Neuronal stem cell (in vitro differentiated cells): ENCODE measurements at regions not wholly inside any gene's neighbourhood (a gene's known extent, or its start where the extent isn't known, plus 50 kb on each side); places are given as distances from the start of the nearest gene placed in this dataset.
A peak's percentile ranks its signal among the peaks of the same experiment; 100 is the strongest.

Source experiments
- DNase-seq: peaks from one replicate; pipeline ENCODE4 v3.0.0-alpha.2; 2013; ENCODE audit warnings: low spot score
- H2AFZ ChIP-seq: one replicate; pipeline ENCODE4 v1.6.1; 2013; ENCODE audit warnings: mild to moderate bottlenecking, low read length, inconsistent platforms
- H2AK5ac ChIP-seq: 2 replicates; pipeline ENCODE4 v1.6.1; 2013; ENCODE audit warnings: low read depth, mild to moderate bottlenecking, inconsistent platforms, low read length, moderate library complexity, mixed read lengths
- H2BK120ac ChIP-seq: 2 replicates; pipeline ENCODE4 v1.6.1; 2013; ENCODE audit warnings: low read depth, mild to moderate bottlenecking, inconsistent platforms, low read length, moderate library complexity, mixed read lengths
- H2BK12ac ChIP-seq: one replicate; pipeline ENCODE4 v1.6.1; 2013; ENCODE audit warnings: low read length, inconsistent platforms
- H2BK15ac ChIP-seq: 2 replicates; pipeline ENCODE4 v1.6.1; 2013; ENCODE audit warnings: mild to moderate bottlenecking, low read length, inconsistent platforms, mixed read lengths
- H2BK5ac ChIP-seq: one replicate; pipeline ENCODE4 v1.6.1; 2013; ENCODE audit warnings: inconsistent platforms, mild to moderate bottlenecking, low read length, moderate library complexity
- H3K14ac ChIP-seq: one replicate; pipeline ENCODE4 v1.6.1; 2013; ENCODE audit warnings: low read length, inconsistent platforms
- H3K18ac ChIP-seq: 2 replicates; pipeline ENCODE4 v1.6.1; 2013; ENCODE audit warnings: low read length, inconsistent platforms
- H3K23ac ChIP-seq: 2 replicates; pipeline ENCODE4 v1.6.1; 2013; ENCODE audit warnings: low read depth, mild to moderate bottlenecking, mixed read lengths, low read length, inconsistent platforms; ENCODE audit not compliant: poor library complexity
- H3K27ac ChIP-seq: replicated peaks from 3 replicates; pipeline ENCODE4 v1.5.1; 2013; ENCODE audit warnings: low read length, inconsistent platforms
- H3K27me3 ChIP-seq, 3 experiments: 2 replicates each; pipeline ENCODE4 v1.6.1; 2013; ENCODE audit warnings: low read length in 3 of 3, mild to moderate bottlenecking in 2 of 3, inconsistent platforms in 1 of 3, low read depth in 1 of 3, mixed read lengths in 1 of 3, moderate library complexity in 1 of 3; ENCODE audit not compliant: control insufficient read depth in 3 of 3, insufficient read depth in 3 of 3
- H3K36me3 ChIP-seq, 2 donors: replicated peaks in 1 of 2; 2 replicates each; pipeline ENCODE4 v1.6.1; 2013; ENCODE audit warnings: low read length in 2 of 2; ENCODE audit not compliant: control insufficient read depth in 2 of 2, insufficient read depth in 2 of 2
- H3K4ac ChIP-seq: 2 replicates; pipeline ENCODE4 v1.6.1; 2013; ENCODE audit warnings: inconsistent platforms, mild to moderate bottlenecking, low read length, moderate library complexity
- H3K4me1 ChIP-seq, 2 donors: 1 replicate in 1 of 2; 2 replicates in 1 of 2; pipeline ENCODE4 v1.6.1; 2013; ENCODE audit warnings: low read length in 2 of 2, low read depth in 1 of 2; ENCODE audit not compliant: control insufficient read depth in 2 of 2, insufficient read depth in 1 of 2
- H3K4me2 ChIP-seq: one replicate; pipeline ENCODE4 v1.6.1; 2013; ENCODE audit warnings: mild to moderate bottlenecking, low read length, inconsistent platforms; ENCODE audit not compliant: insufficient read depth, poor library complexity, severe bottlenecking
- H3K4me3 ChIP-seq, 2 donors: 2 replicates each; pipeline ENCODE4 v1.5.1; 2013; ENCODE audit warnings: low read length in 2 of 2, mild to moderate bottlenecking in 2 of 2, inconsistent platforms in 1 of 2, moderate library complexity in 1 of 2
- H3K79me1 ChIP-seq: one replicate; pipeline ENCODE4 v1.6.1; 2013; ENCODE audit warnings: low read depth, mild to moderate bottlenecking, inconsistent platforms, low read length, moderate library complexity
- H3K9ac ChIP-seq: one replicate; pipeline ENCODE4 v1.6.1; 2013; ENCODE audit warnings: mild to moderate bottlenecking, low read depth, low read length, inconsistent platforms; ENCODE audit not compliant: poor library complexity
- H3K9me3 ChIP-seq, 2 donors: replicated peaks in 1 of 2; 2 replicates each; pipeline versions ENCODE3 to v1.6.1; 2013; ENCODE audit warnings: low read length in 2 of 2, mild to moderate bottlenecking in 2 of 2, inconsistent platforms in 1 of 2, low read depth in 1 of 2, mixed read lengths in 1 of 2, moderate library complexity in 1 of 2; ENCODE audit not compliant: control insufficient read depth in 2 of 2, insufficient read depth in 1 of 2
- H4K8ac ChIP-seq: one replicate; pipeline ENCODE4 v1.6.1; 2013; ENCODE audit warnings: low read depth, mild to moderate bottlenecking, inconsistent platforms, low read length, moderate library complexity
- H4K91ac ChIP-seq: one replicate; pipeline ENCODE4 v1.6.1; 2013; ENCODE audit warnings: low read length, low read depth, mild to moderate bottlenecking, inconsistent platforms; ENCODE audit not compliant: poor library complexity
- WGBS, 2 donors: extraction: QIAGEN DNeasy Blood & Tissue Kit; methylation state at CpG; one replicate each; pipeline ENCODE4 v1.1.7; 2013; ENCODE audit warnings: missing lambda C conversion rate in 2 of 2, mixed read lengths in 1 of 2; ENCODE audit not compliant: insufficient read length in 2 of 2, insufficient replicate concordance in 1 of 2; ENCODE audit errors: extremely low coverage in 2 of 2; 5-methylcytosine and 5-hydroxymethylcytosine counted together

DNA sequence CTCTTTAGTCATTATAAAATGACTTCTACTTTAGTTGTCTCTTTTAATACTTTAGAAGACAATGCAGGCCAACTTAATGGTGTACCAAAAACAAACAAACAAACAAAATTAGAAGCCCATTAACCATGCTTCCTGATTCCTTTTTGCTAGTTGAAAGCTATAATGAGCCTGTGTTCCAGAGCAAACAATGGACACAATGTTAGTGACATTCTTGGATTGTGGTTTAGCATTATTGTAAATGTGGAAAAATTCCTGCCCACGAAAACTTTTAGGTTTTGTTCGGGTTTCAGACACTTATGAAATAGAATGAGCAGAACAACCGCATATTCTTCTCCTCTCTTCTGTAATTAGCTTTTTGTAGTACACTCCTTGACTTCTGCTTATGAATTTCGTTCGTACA lies 1682.7 kb upstream of the PCDH7 start:
- Histone ChIP-seq H4K8ac (no peak overlapping the region), H2BK120ac (no peak overlapping the region), H2BK5ac (no peak overlapping the region), H3K23ac (no peak overlapping the region), H3K27ac (no peak overlapping the region), H3K4me2 (no peak overlapping the region), H2AFZ (no peak overlapping the region), H3K4ac (no peak overlapping the region), H3K4me3 (no peak overlapping the region), H2BK15ac (no peak overlapping the region), H2AK5ac (no peak overlapping the region), H3K14ac (no peak overlapping the region), H3K9ac (no peak overlapping the region), H3K27me3 (no peaks in the 10 kb centered on the region), H3K4me1 (no peaks in the 10 kb centered on the region), H3K18ac (no peak overlapping the region), H4K91ac (no peak overlapping the region), H3K9me3 (peaks cover 5% of the 10 kb centered on the region in 2 donors), H3K36me3 (no peaks in the 10 kb centered on the region), H3K79me1 (no peaks in the 10 kb centered on the region), H2BK12ac (no peak overlapping the region)
- no CpG with 5 or more reads among the region's 5 CpGs for WGBS, 2 donors
- no peak for DNase-seq

GRCh38 chr4:29043411-29043810 lies 1676.8 kb upstream of the PCDH7 start:
- Histone ChIP-seq H3K4me3 (no peak overlapping the region), H3K23ac (no peak overlapping the region), H2AK5ac (no peak overlapping the region), H4K91ac (no peak overlapping the region), H3K18ac (no peak overlapping the region), H3K36me3 (no peaks in the 10 kb centered on the region), H3K79me1 (peaks cover 3% of the 10 kb centered on the region), H2BK15ac (no peak overlapping the region), H3K27ac (no peak overlapping the region), H3K14ac (no peak overlapping the region), H2BK5ac (no peak overlapping the region), H3K9ac (no peak overlapping the region), H4K8ac (no peak overlapping the region), H2AFZ (no peak overlapping the region), H3K4ac (no peak overlapping the region), H2BK120ac (no peak overlapping the region), H3K9me3 (no peaks in the 10 kb centered on the region), H2BK12ac (no peak overlapping the region), H3K4me1 (peaks cover 5 to 10% of the 10 kb centered on the region in 2 donors), H3K27me3 (no peaks in the 10 kb centered on the region), H3K4me2 (no peak overlapping the region)
- no peak for DNase-seq
- WGBS, 2 donors: no CpG with 5 or more reads among the region's 5 CpGs

DNA sequence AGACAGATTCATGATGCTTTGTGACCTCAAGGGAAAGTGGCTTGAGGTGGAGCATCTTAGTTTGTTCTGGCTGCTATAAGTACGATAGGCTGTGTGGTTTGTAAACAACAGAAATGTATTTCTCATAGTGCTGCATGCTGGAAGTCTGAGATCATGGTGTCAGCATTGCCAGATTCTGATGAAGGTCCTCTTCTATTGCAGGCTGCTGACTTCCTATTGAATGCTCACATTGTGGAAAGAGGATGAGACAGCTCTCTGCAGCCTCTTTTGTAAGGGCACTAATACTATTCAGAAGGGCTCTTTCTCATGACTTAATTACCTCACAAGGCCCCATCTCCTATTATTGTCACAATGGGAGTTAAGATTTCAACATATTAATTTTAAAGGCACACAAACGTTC lies 1674.0 kb upstream of the PCDH7 start:
- no peaks in the 10 kb centered on the region for H3K27me3 ChIP-seq
- H2BK5ac ChIP-seq: no peak overlapping the region
- no peaks in the 10 kb centered on the region for H3K36me3 ChIP-seq
- no peak overlapping the region for H3K18ac ChIP-seq
- peaks cover 3% of the 10 kb centered on the region for H3K79me1 ChIP-seq
- no peak overlapping the region for H3K4me3 ChIP-seq
- H3K9me3 ChIP-seq: no peaks in the 10 kb centered on the region
- peak overlapping the region; percentile 38 for H2AFZ ChIP-seq
- no peak overlapping the region for H3K4ac ChIP-seq
- no peak overlapping the region for H3K9ac ChIP-seq
- WGBS, 2 donors: no CpG with 5 or more reads among the region's 2 CpGs
- H3K27ac ChIP-seq: no peak overlapping the region
- H3K23ac ChIP-seq: no peak overlapping the region
- H3K4me2 ChIP-seq: no peak overlapping the region
- no peak overlapping the region for H2AK5ac ChIP-seq
- peaks cover 9 to 15% of the 10 kb centered on the region in 2 donors for H3K4me1 ChIP-seq
- H4K91ac ChIP-seq: no peak overlapping the region
- H2BK12ac ChIP-seq: no peak overlapping the region
- DNase-seq: no peak
- H2BK120ac ChIP-seq: no peak overlapping the region
- H2BK15ac ChIP-seq: no peak overlapping the region
- H4K8ac ChIP-seq: no peak overlapping the region
- H3K14ac ChIP-seq: no peak overlapping the region

DNA sequence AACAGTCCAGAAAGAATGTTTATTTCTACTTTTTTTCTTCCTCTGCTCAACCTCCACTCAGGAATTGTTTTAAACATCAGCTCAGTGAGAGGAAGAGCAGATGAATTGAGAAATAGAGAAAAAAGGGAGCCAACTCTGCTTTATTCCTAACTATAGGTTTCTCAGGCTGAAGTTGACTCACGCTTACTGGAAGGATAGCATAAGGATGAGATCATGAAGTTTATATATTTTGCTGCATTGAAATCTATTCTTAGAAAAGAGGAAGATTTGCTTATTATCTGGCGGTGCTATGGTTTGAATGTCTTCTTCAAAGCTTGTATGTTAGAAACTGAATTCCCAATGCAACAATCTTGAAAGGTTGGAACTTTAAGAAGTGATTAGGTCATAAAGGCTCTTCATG lies 1673.4 kb upstream of the PCDH7 start:
- Histone ChIP-seq H3K79me1 (peaks cover 3% of the 10 kb centered on the region), H2BK15ac (no peak overlapping the region), H3K4me2 (no peak overlapping the region), H3K9me3 (no peaks in the 10 kb centered on the region), H2AFZ (no peak overlapping the region), H2BK120ac (no peak overlapping the region), H3K4me3 (no peak overlapping the region), H2BK12ac (peak overlapping the region; percentile 98), H3K36me3 (no peaks in the 10 kb centered on the region), H4K8ac (no peak overlapping the region), H2AK5ac (no peak overlapping the region), H3K23ac (no peak overlapping the region), H3K18ac (no peak overlapping the region), H3K14ac (no peak overlapping the region), H3K27ac (no peak overlapping the region), H3K27me3 (no peaks in the 10 kb centered on the region), H4K91ac (no peak overlapping the region), H3K9ac (no peak overlapping the region), H2BK5ac (no peak overlapping the region), H3K4me1 (peaks cover 9 to 18% of the 10 kb centered on the region in 2 donors), H3K4ac (no peak overlapping the region)
- no peak for DNase-seq
- WGBS, 2 donors: no CpG with 5 or more reads among the region's 2 CpGs
